HG02798 (cell line): ENCODE measurements at regions not wholly inside any gene's neighbourhood (a gene's known extent, or its start where the extent isn't known, plus 50 kb on each side); places are given as distances from the start of the nearest gene placed in this dataset.
"Not testable (repeated sequence)": the region's sequence is repeated elsewhere in the genome, so short reads cannot be mapped to it uniquely, and the experiment has no call there.

Experiments
- ATAC-seq: cut with Tn5 transposase; IDR thresholded peaks from one replicate; pipeline ENCODE4 v1.9.1; 2021; ENCODE audit warnings: mild to moderate bottlenecking; ENCODE audit not compliant: unreplicated experiment, poor library complexity

GRCh38 chr15:62316413-62317060 is 151.5 kb upstream of the C2CD4B start:
- ATAC-seq = no peak

GRCh38 chr15:62320259-62320658 is 155.2 kb upstream of the C2CD4B start:
- no peak for ATAC-seq

- no peak for ATAC-seq
These were observed 158.3 kb upstream of the C2CD4B start for GRCh38 chr15:62323353-62323890.

- ATAC-seq = no peak
These were observed 159.3 kb upstream of the C2CD4B start for GRCh38 chr15:62324382-62324781.

- no peak for ATAC-seq
These were observed 160.5 kb upstream of the C2CD4B start for GRCh38 chr15:62325597-62325996.

- ATAC-seq = no peak
These were observed 161.5 kb upstream of the C2CD4B start for GRCh38 chr15:62326460-62327011.

GRCh38 chr15:62327406-62327805 is 162.3 kb upstream of the C2CD4B start:
- ATAC-seq = no peak

- ATAC-seq = not testable (repeated sequence)
These were observed 167.4 kb upstream of the C2CD4B start for GRCh38 chr15:62332472-62332871.

GRCh38 chr15:62334536-62334935 is 169.5 kb upstream of the C2CD4B start:
- no peak for ATAC-seq

GRCh38 chr15:62337934-62338333 is 172.8 kb upstream of the C2CD4B start:
- no peak for ATAC-seq

GRCh38 chr15:62338497-62338896 is 173.4 kb upstream of the C2CD4B start:
- no peak for ATAC-seq

GRCh38 chr15:62342959-62343358 is 177.9 kb upstream of the C2CD4B start:
- no peak for ATAC-seq

- no peak for ATAC-seq
These were observed 178.3 kb upstream of the C2CD4B start for GRCh38 chr15:62343397-62343796.

- peak; percentile 72 for ATAC-seq
These were observed 179.9 kb upstream of the C2CD4B start for GRCh38 chr15:62344806-62345539.

- ATAC-seq = no peak
These were observed 181.1 kb upstream of the C2CD4B start for GRCh38 chr15:62346168-62346567.

- ATAC-seq = no peak
These were observed 183.0 kb upstream of the C2CD4B start for GRCh38 chr15:62348118-62348517.

GRCh38 chr15:62348623-62349022 is 183.5 kb upstream of the C2CD4B start:
- no peak for ATAC-seq

GRCh38 chr15:62352817-62353216 is 187.7 kb upstream of the C2CD4B start:
- no peak for ATAC-seq

GRCh38 chr15:62357431-62357830 is 192.3 kb upstream of the C2CD4B start:
- ATAC-seq = no peak

GRCh38 chr15:62359416-62359815 is 194.3 kb upstream of the C2CD4B start:
- no peak for ATAC-seq

GRCh38 chr15:62360332-62361097 is 195.4 kb upstream of the C2CD4B start:
- ATAC-seq = no peak
